HuH-7.5 (cell line): ENCODE measurements at regions not wholly inside any gene's neighbourhood (a gene's known extent, or its start where the extent isn't known, plus 50 kb on each side); places are given as distances from the start of the nearest gene placed in this dataset.

Source experiments
- DNase-seq: peaks from one replicate; pipeline ENCODE4 v3.0.0; 2011; ENCODE audit warnings: low spot score

GRCh38 chr21:35933466-35933865 is 126.9 kb downstream of the SETD4 start:
- DNase-seq = no peak

DNA sequence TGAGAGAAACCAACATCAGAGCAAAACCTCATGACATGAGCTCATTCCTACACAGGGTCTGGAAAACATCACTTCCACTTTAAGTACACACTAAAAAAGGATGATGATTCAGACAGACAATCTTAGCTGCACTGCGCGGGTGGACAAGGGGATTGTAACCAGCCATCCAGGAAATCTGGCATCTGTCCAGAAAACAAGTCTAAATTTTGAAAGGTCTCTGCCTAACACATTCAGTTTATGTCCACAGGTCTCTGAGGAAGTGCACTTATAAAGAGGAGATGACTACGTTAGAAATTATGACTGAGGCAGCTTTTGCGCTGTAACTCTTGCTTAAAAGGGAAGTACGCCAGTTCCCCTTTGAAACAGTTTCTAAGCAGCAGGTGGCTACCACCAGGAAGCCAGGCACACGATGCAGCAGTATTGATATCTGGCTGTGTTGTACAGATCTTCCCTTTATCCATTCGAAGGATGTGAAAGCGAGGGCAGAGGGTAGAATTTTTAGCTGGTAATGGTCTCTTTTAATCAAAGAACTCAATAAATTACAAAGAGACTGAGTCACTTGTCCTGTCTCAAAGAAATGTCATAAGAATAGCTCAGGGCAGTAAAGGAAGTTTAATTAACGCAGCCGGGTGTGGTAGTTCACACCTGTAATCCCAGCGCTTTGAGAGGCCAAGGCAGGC is 128.0 kb downstream of the SETD4 start:
- DNase-seq = no peak

DNA sequence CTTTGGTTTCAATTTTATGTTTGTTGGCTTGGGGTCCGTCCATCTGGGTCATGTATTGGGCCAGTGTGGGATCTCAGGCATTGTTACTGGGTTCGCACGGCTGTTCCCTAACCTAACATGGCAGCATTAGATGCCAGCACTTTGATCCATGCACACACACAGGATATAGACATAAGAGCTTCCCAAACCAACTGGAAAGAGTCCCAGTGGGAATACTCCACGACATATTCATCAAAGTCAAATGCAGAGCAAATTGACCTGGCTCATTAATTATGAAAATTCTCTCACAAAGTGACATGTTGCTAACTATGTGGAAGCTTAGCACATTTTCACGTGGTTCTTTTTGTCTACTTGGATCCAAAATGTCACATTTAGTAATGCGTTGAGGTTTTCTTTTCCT is 130.4 kb downstream of the SETD4 start:
- no peak for DNase-seq

DNA sequence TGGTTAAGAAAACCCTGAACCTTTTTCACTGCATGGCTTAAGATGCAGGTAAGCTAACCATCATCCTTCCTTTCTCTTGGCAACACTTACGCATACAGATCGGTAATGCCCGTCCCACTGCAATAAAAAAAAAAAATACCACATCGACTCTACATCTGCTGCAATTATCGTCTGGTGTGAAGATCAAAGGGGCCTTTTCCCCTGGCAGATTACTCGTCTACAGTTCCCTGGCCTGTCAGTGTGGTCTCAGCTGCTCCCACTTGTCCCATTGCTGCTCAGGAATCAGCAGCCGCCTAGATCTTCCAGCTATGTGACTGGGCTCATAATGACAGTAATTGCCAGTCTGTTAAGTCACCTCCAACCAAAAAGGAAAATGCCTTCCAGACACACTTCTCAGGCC is 133.1 kb downstream of the SETD4 start:
- DNase-seq = no peak

DNA sequence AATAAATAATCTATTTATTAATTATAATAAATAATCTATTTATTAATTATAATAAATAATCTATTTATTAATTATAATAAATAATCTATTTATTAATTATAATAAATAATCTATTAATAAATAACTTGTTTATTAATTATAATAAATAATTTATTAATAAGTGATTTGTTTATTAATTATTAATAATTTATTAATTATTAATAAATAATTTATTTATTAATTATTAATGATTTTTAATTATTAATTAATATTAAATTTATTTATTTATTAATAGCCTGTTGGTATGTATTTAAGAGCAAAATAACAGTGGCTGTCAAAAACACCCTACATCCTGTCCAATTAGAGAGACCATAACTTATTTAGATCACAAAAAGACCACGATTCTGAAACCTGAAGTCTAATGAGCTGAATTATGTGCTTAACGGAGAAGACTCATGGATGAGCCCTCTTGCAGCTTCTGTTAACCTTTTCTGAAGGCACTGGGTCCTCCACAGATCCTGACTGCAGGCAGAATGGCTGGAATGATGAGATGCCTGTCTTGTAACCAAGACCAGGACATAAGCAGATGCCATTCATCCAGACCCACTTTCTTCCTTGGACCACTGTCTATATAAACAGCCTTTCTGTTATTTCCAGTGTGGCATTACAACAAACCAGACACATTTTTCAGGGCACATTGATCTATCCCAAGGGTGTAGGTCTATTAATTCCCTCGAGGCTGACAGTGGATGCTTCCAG is 134.2 kb downstream of the SETD4 start:
- no peak for DNase-seq

DNA sequence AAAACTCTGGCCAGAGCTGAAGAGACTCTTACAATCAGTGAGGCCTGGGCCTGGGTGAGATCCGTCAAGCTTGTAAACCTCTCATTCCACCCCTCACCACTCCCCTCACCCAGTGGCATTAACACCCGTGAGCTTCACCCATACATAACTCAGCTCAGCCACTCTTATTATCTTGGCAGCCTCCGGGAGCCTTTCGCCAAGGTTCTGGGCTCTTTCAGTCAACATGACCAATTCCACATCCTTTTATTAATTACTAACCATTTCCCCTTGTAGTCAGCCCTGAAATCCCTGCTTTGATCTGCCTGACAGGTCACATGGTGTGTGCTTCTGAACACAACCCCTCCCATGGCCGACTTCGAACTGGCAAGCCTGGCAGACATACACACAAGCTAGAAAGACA is 134.8 kb downstream of the SETD4 start:
- no peak for DNase-seq

DNA sequence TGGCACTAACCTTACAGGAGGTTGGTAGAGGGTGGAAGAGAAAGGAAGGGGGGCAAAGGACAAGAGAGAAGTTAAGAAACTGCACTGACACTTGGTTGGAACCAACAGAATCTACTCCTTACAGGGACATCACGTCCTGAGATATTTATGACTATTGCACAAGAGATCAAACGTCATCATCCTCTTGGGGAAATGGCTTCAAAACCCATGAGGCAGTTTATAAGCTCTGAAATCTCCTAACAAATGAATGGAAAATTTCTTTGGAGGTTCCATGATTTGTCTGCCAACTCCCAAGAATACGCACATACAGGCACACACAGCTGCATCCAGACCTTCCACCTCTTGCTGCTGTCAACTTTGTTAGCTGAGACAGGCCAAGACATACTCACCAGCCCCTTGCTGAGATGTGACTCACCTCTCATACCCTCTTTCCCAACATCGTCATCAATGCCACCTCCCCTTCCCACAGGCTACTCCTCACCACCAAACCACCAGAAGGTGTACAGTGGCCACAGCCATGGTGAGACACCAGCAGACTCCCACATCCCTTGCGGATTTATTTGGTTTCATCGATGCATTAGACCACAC is 135.5 kb downstream of the SETD4 start:
- DNase-seq = no peak

DNA sequence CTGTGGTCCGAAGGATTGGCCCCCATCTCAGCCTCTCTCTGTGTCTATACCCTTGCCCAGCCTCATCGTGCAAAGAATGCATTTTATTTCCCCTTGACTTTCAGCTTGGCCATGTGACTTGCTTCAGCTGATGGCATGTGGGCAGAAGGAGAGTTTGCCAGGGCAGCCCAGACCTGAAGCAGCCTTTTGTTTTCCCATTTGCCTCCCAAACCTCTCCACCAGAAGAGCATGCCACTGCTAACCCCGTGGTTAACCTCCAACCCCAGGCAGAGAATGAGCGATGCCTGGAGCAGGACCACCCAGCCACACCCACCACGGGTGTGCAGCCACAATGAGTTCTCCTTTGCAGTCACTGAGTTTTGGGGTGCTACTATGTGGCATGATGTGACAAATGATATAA is 136.4 kb downstream of the SETD4 start:
- DNase-seq = no peak

DNA sequence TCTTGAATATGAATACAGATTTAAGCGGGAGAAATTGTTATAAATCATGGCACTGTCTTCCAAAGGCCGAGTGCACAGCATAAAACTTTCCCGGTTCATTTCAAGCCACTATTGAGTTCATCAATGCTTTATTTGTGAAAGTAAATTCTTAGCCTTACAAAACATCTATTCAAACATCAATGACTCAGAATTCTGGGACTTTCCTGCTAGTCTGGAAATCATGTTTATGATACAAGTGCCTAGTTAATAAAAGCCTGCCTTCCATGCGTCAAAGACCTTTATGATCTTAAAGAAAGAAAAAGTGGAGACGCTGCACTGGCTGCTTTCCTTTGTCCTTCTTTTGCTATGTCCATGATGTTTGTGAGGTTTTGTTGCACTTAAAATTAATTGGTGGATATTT is 137.7 kb downstream of the SETD4 start:
- no peak for DNase-seq

- no peak for DNase-seq
Measured at GRCh38 chr21:35921471-35921870, 138.9 kb downstream of the SETD4 start.

DNA sequence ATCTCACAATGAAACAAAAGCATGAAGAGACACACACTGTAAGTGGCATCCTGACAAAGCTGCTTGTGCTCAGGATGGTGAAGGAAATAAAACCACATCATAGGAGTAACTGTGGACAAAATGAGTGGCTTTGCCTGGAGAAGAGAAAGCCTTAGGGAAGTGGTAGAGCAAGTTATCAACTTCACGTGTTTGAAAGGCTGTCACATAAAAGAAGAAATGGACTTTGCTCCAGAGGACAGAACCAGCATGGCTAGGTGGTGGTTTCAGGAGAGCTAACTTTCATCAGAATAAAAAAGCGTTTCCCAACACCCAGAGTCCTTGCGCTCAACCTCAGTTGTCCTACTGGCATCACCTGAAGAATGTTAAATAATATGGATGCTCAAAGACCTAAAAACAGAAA is 139.9 kb downstream of the SETD4 start:
- no peak for DNase-seq

DNA sequence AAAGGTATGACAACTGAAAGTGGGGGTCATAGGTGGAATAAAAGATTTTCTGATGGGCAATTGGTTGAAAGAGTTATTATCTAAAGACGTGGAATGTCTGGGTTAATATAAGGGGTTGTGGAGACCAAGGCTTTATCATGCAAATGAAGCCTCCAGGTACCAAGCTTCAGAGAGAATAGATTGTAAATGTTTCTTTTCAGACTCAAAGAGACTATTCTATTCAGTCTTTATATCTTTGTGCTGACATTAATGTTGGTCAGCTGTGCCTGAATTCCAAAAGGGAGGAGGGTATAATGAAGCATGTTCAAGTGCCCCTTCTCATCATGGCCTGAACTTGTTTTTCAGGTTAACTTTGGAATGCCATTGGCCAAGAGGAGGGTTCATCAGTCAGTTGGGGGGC is 145.3 kb downstream of the SETD4 start:
- DNase-seq = no peak

DNA sequence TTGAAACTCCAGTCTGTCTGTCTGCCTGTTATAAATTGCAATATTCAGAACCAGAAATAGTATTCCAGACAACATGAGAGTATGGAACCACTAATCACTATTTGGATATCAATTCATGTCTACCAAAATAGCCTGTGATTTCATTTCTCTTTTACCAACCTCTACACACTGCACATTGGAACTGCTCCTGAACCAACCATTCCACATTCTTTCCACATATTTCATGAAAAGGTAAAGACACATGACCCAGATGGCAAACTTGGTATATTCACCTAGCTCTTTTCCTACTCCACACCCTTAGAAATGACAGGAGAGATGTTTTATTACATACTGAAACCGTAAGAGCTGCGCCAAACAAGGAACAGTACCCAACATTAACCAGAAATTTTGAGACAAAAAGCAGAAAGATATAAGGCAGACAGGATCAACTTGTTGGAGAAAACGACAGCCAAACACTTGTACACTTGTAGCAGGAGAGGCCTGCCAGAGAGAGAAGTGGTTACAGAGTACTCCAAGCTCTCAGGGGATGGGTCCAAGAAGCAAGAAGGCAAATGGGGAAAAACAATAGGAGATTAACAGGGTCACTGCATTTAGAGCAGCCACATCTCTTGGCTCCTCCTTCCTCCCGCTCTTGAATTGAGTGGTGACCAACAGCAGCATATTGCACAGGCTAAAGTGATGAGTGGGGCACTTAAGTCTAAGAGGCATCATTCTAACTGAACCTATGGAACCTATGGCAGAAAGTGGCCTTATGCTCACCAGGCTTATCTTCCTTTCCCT is 148.7 kb downstream of the SETD4 start:
- no peak for DNase-seq

- no peak for DNase-seq
Measured at GRCh38 chr21:35909456-35910223, 150.7 kb downstream of the SETD4 start.

GRCh38 chr21:35908311-35909078 is 151.8 kb downstream of the SETD4 start:
- no peak for DNase-seq

GRCh38 chr21:35906586-35906985 is 153.7 kb downstream of the SETD4 start:
- DNase-seq = no peak

GRCh38 chr21:35905963-35906345 is 154.4 kb downstream of the SETD4 start:
- DNase-seq = no peak

GRCh38 chr21:35905096-35905962 is 155.0 kb downstream of the SETD4 start:
- DNase-seq = no peak

GRCh38 chr21:35900539-35900938 is 159.8 kb downstream of the SETD4 start:
- DNase-seq = no peak

- DNase-seq = no peak
Measured at GRCh38 chr21:35896060-35896459, 164.3 kb downstream of the SETD4 start.
